ENCODE measurements at regions not wholly inside any gene's neighbourhood (a gene's known extent, or its start where the extent isn't known, plus 50 kb on each side); places are given as distances from the start of the nearest gene placed in this dataset.

- DNase-seq (ENCODE audit: low read depth, low spot score) = no peak
- intact Hi-C loops (cut with micrococcal nuclease) = no loop called here
- TF ChIP-seq POLR2AphosphoS5 (IDR thresholded peaks at IDR 0.05; ENCODE audit: insufficient read depth, low read depth, low read length) (no peak), EZH2 (IDR thresholded peaks at IDR 0.05; ENCODE audit: borderline replicate concordance, low read depth, low read length, severe bottlenecking) (no peak), JUN (IDR thresholded peaks at IDR 0.05; ENCODE audit: borderline replicate concordance, insufficient read depth, insufficient read length, low read depth) (no peak), CTCF (IDR thresholded peaks at IDR 0.05; ENCODE audit: extremely low read depth in 1 of 2, insufficient read depth in 1 of 2, low read depth in 1 of 2, low read length in 2 of 2) (no peak), POLR2A (IDR thresholded peaks at IDR 0.05; ENCODE audit: low read depth, low read length) (no peak), MYC (IDR thresholded peaks at IDR 0.05; ENCODE audit: low read depth, low read length) (no peak), GATA2 (IDR thresholded peaks at IDR 0.05; ENCODE audit: insufficient read depth, insufficient read length, low read depth, low read length) (no peak), FOS (IDR thresholded peaks at IDR 0.05; ENCODE audit: borderline replicate concordance, insufficient read depth, low read length) (no peak), MAX (IDR thresholded peaks at IDR 0.05; ENCODE audit: insufficient read depth, insufficient read length) (no peak)
- no peaks in the 10 kb centered on the region for H4K20me1 ChIP-seq (replicated peaks; ENCODE audit: control insufficient read depth, extremely low read depth, insufficient read depth, low read length)
- no peak overlapping the region for H2AFZ ChIP-seq (ENCODE audit: low read depth, low read length)
- no peaks in the 10 kb centered on the region for H3K36me3 ChIP-seq (ENCODE audit: control insufficient read depth in 2 of 2, extremely low read depth in 1 of 2, insufficient read depth in 2 of 2, low read length in 2 of 2)
- H3K27me3 ChIP-seq (ENCODE audit: control insufficient read depth in 2 of 2, insufficient read depth in 2 of 2, low read length in 2 of 2) = no peaks in the 10 kb centered on the region
- no peak overlapping the region for H3K4me3 ChIP-seq (replicated peaks in 1 of 3; ENCODE audit: insufficient read depth in 1 of 3, low read depth in 1 of 3, low read length in 3 of 3)
- no peak for FAIRE-seq
- H3K9ac ChIP-seq (replicated peaks; ENCODE audit: extremely low read depth, insufficient read depth, low read length) = no peak overlapping the region
- no peaks in the 10 kb centered on the region for H3K9me3 ChIP-seq (replicated peaks; ENCODE audit: control insufficient read depth, insufficient read depth, low read length)
- no peaks in the 10 kb centered on the region for H3K4me1 ChIP-seq (ENCODE audit: control insufficient read depth, extremely low read depth, insufficient read depth, low read length)
- dilution Hi-C loops (cut with MboI; ENCODE audit: extremely low pct_ligation_motif_present, low sequenced_read_pairs) = no loop called here
- no peaks in the 10 kb centered on the region for H3K9me1 ChIP-seq (replicated peaks; ENCODE audit: control insufficient read depth, extremely low read depth, insufficient read depth, low read length)
- no peaks in the 10 kb centered on the region for H3K79me2 ChIP-seq (ENCODE audit: control insufficient read depth, insufficient read depth, low read length)
- ChIA-PET CTCF (interaction anchor here (0.7 to 2.9 kb wide), 2 partner anchors 220 to 1693 kb away, joined by 3 to 102 read pairs; no protein-coding TSS in a partner anchor), POLR2A (no interaction called here)
- no TSS peak for BruUV-seq (replicated peaks)
- no peak overlapping the region for H3K27ac ChIP-seq (ENCODE audit: insufficient read depth, low read depth, low read length)
- no peak overlapping the region for H3K4me2 ChIP-seq (ENCODE audit: insufficient read depth, low read length)
Measured at GRCh38 chr20:40961176-40961575, 67.4 kb upstream of the TOP1 start.
